H1 (cell line): ENCODE measurements at regions not wholly inside any gene's neighbourhood (a gene's known extent, or its start where the extent isn't known, plus 50 kb on each side); places are given as distances from the start of the nearest gene placed in this dataset.

Experiments used
- BRCA1 ChIP-seq: IDR thresholded peaks from 2 replicates; pipeline ENCODE4 v1.6.1; 2012; ENCODE audit warnings: low read depth, low read length, improper control_type of control experiment
- CREB1 ChIP-seq: IDR thresholded peaks from 2 replicates; pipeline ENCODE4 v1.6.1; 2012; ENCODE audit warnings: inconsistent platforms
- TF ChIP-seq, protein P1 (sequence below): fragments of 300-600 bp; sonication (generic); IDR thresholded peaks from 2 replicates; pipeline ENCODE4 v1.7.1; 2012; ENCODE audit warnings: low read length, moderate library complexity, mild to moderate bottlenecking, inconsistent platforms; ENCODE audit not compliant: insufficient replicate concordance
- TF ChIP-seq, protein P2 (sequence below): IDR thresholded peaks from 2 replicates; pipeline ENCODE4 v1.6.1; 2011; ENCODE audit warnings: low read depth, mild to moderate bottlenecking, low read length; ENCODE audit not compliant: insufficient read depth
- TF ChIP-seq, protein P3 (sequence below): IDR thresholded peaks from 2 replicates; pipeline ENCODE4 v1.6.1; 2012; ENCODE audit warnings: low read length, inconsistent platforms

DNA sequence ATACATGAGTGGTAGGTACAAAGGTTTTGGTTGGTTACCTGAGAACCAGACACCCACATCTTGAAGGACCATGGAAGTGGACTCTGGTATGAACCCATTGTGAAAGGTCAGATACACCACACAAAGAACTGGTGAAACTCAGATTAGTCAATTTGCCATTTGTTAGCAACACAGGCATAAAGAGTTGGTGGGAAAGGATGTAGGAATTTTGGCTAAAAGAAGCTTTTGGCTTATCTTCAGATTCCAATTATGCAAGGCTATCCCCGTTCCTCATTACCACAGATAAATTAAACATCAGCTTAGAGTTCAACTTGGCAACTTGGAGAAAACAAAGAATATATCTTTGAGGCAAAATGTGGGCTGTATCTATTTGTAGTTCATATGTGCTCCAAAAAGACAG, 87.0 kb upstream of the IRF2BP2 start (continued):
- TF ChIP-seq, protein P1, sequence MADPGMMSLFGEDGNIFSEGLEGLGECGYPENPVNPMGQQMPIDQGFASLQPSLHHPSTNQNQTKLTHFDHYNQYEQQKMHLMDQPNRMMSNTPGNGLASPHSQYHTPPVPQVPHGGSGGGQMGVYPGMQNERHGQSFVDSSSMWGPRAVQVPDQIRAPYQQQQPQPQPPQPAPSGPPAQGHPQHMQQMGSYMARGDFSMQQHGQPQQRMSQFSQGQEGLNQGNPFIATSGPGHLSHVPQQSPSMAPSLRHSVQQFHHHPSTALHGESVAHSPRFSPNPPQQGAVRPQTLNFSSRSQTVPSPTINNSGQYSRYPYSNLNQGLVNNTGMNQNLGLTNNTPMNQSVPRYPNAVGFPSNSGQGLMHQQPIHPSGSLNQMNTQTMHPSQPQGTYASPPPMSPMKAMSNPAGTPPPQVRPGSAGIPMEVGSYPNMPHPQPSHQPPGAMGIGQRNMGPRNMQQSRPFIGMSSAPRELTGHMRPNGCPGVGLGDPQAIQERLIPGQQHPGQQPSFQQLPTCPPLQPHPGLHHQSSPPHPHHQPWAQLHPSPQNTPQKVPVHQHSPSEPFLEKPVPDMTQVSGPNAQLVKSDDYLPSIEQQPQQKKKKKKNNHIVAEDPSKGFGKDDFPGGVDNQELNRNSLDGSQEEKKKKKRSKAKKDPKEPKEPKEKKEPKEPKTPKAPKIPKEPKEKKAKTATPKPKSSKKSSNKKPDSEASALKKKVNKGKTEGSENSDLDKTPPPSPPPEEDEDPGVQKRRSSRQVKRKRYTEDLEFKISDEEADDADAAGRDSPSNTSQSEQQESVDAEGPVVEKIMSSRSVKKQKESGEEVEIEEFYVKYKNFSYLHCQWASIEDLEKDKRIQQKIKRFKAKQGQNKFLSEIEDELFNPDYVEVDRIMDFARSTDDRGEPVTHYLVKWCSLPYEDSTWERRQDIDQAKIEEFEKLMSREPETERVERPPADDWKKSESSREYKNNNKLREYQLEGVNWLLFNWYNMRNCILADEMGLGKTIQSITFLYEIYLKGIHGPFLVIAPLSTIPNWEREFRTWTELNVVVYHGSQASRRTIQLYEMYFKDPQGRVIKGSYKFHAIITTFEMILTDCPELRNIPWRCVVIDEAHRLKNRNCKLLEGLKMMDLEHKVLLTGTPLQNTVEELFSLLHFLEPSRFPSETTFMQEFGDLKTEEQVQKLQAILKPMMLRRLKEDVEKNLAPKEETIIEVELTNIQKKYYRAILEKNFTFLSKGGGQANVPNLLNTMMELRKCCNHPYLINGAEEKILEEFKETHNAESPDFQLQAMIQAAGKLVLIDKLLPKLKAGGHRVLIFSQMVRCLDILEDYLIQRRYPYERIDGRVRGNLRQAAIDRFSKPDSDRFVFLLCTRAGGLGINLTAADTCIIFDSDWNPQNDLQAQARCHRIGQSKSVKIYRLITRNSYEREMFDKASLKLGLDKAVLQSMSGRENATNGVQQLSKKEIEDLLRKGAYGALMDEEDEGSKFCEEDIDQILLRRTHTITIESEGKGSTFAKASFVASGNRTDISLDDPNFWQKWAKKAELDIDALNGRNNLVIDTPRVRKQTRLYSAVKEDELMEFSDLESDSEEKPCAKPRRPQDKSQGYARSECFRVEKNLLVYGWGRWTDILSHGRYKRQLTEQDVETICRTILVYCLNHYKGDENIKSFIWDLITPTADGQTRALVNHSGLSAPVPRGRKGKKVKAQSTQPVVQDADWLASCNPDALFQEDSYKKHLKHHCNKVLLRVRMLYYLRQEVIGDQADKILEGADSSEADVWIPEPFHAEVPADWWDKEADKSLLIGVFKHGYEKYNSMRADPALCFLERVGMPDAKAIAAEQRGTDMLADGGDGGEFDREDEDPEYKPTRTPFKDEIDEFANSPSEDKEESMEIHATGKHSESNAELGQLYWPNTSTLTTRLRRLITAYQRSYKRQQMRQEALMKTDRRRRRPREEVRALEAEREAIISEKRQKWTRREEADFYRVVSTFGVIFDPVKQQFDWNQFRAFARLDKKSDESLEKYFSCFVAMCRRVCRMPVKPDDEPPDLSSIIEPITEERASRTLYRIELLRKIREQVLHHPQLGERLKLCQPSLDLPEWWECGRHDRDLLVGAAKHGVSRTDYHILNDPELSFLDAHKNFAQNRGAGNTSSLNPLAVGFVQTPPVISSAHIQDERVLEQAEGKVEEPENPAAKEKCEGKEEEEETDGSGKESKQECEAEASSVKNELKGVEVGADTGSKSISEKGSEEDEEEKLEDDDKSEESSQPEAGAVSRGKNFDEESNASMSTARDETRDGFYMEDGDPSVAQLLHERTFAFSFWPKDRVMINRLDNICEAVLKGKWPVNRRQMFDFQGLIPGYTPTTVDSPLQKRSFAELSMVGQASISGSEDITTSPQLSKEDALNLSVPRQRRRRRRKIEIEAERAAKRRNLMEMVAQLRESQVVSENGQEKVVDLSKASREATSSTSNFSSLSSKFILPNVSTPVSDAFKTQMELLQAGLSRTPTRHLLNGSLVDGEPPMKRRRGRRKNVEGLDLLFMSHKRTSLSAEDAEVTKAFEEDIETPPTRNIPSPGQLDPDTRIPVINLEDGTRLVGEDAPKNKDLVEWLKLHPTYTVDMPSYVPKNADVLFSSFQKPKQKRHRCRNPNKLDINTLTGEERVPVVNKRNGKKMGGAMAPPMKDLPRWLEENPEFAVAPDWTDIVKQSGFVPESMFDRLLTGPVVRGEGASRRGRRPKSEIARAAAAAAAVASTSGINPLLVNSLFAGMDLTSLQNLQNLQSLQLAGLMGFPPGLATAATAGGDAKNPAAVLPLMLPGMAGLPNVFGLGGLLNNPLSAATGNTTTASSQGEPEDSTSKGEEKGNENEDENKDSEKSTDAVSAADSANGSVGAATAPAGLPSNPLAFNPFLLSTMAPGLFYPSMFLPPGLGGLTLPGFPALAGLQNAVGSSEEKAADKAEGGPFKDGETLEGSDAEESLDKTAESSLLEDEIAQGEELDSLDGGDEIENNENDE, result no peak
- TF ChIP-seq, protein P2, sequence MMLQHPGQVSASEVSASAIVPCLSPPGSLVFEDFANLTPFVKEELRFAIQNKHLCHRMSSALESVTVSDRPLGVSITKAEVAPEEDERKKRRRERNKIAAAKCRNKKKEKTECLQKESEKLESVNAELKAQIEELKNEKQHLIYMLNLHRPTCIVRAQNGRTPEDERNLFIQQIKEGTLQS, result no peak
- TF ChIP-seq BRCA1, result no peak
- TF ChIP-seq, protein P3, sequence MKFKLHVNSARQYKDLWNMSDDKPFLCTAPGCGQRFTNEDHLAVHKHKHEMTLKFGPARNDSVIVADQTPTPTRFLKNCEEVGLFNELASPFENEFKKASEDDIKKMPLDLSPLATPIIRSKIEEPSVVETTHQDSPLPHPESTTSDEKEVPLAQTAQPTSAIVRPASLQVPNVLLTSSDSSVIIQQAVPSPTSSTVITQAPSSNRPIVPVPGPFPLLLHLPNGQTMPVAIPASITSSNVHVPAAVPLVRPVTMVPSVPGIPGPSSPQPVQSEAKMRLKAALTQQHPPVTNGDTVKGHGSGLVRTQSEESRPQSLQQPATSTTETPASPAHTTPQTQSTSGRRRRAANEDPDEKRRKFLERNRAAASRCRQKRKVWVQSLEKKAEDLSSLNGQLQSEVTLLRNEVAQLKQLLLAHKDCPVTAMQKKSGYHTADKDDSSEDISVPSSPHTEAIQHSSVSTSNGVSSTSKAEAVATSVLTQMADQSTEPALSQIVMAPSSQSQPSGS, result no peak
- no peak for TF ChIP-seq CREB1
